ENCODE measurements at regions not wholly inside any gene's neighbourhood (a gene's known extent, or its start where the extent isn't known, plus 50 kb on each side); places are given as distances from the start of the nearest gene placed in this dataset.

GRCh38 chr5:123809594-123810221, 297.7 kb downstream of the CSNK1G3 start:
- 50% methylated on average over 1 of the region's 7 CpGs for WGBS (ENCODE audit: insufficient coverage)
- H3K27ac ChIP-seq (ENCODE audit: insufficient read depth in 1 of 2, low read depth in 1 of 2, low read length in 2 of 2, poor library complexity in 1 of 2, severe bottlenecking in 2 of 2) = no peak overlapping the region
- no peak overlapping the region for H3K4me3 ChIP-seq (ENCODE audit: control insufficient read depth in 1 of 7, extremely low read depth in 1 of 7, insufficient read depth in 4 of 7, low read depth in 2 of 7, low read length in 6 of 7)
- CTCF ChIA-PET = interaction anchor here (0.7 kb wide), 1 partner anchor 8 kb away, joined by 3 read pairs; no protein-coding TSS in a partner anchor
- no peaks in the 10 kb centered on the region for H3K27me3 ChIP-seq (replicated peaks in 2 of 5; ENCODE audit: control insufficient read depth in 4 of 5, insufficient read depth in 5 of 5, low read length in 4 of 5)
- POLR2A ChIA-PET = no interaction called here
- no peaks in the 10 kb centered on the region for H3K36me3 ChIP-seq (ENCODE audit: control insufficient read depth in 4 of 4, insufficient read depth in 4 of 4, low read length in 3 of 4)
- H3K4me1 ChIP-seq (ENCODE audit: control extremely low read depth in 1 of 4, control insufficient read depth in 4 of 4, insufficient read depth in 4 of 4, low read length in 3 of 4) = peaks cover 17 to 44% (median 30%) of the 10 kb centered on the region in 4 experiments
- peak in 2 of 3 donors; percentile 54 to 71 for DNase-seq
- no peaks in the 10 kb centered on the region for H3K9me3 ChIP-seq (ENCODE audit: control extremely low read depth in 1 of 5, control insufficient read depth in 4 of 5, insufficient read depth in 2 of 5, low read depth in 1 of 5, low read length in 4 of 5)

- WGBS (ENCODE audit: insufficient coverage) = 93% methylated on average over 6 of the region's 9 CpGs
- H3K36me3 ChIP-seq (ENCODE audit: control insufficient read depth in 4 of 4, insufficient read depth in 4 of 4, low read length in 3 of 4) = no peaks in the 10 kb centered on the region
- H3K4me3 ChIP-seq (ENCODE audit: control insufficient read depth in 1 of 7, extremely low read depth in 1 of 7, insufficient read depth in 4 of 7, low read depth in 2 of 7, low read length in 6 of 7) = no peak overlapping the region
- H3K27me3 ChIP-seq (replicated peaks in 2 of 5; ENCODE audit: control insufficient read depth in 4 of 5, insufficient read depth in 5 of 5, low read length in 4 of 5) = no peaks in the 10 kb centered on the region
- no peaks in the 10 kb centered on the region for H3K9me3 ChIP-seq (ENCODE audit: control extremely low read depth in 1 of 5, control insufficient read depth in 4 of 5, insufficient read depth in 2 of 5, low read depth in 1 of 5, low read length in 4 of 5)
- ChIA-PET POLR2A (no interaction called here), CTCF (no interaction called here)
- no peak overlapping the region for H3K27ac ChIP-seq (ENCODE audit: insufficient read depth in 1 of 2, low read depth in 1 of 2, low read length in 2 of 2, poor library complexity in 1 of 2, severe bottlenecking in 2 of 2)
- no peak for DNase-seq
- H3K4me1 ChIP-seq (ENCODE audit: control extremely low read depth in 1 of 4, control insufficient read depth in 4 of 4, insufficient read depth in 4 of 4, low read length in 3 of 4) = peaks cover 11 to 37% (median 26%) of the 10 kb centered on the region in 4 experiments
Measured at GRCh38 chr5:123808461-123809380, 296.7 kb downstream of the CSNK1G3 start.

- Histone ChIP-seq H3K27me3 (replicated peaks in 2 of 5; ENCODE audit: control insufficient read depth in 4 of 5, insufficient read depth in 5 of 5, low read length in 4 of 5) (no peaks in the 10 kb centered on the region), H3K27ac (ENCODE audit: insufficient read depth in 1 of 2, low read depth in 1 of 2, low read length in 2 of 2, poor library complexity in 1 of 2, severe bottlenecking in 2 of 2) (no peak overlapping the region), H3K4me1 (ENCODE audit: control extremely low read depth in 1 of 4, control insufficient read depth in 4 of 4, insufficient read depth in 4 of 4, low read length in 3 of 4) (peaks cover 9 to 29% (median 26%) of the 10 kb centered on the region in 4 experiments), H3K36me3 (ENCODE audit: control insufficient read depth in 4 of 4, insufficient read depth in 4 of 4, low read length in 3 of 4) (no peaks in the 10 kb centered on the region), H3K9me3 (ENCODE audit: control extremely low read depth in 1 of 5, control insufficient read depth in 4 of 5, insufficient read depth in 2 of 5, low read depth in 1 of 5, low read length in 4 of 5) (no peaks in the 10 kb centered on the region), H3K4me3 (ENCODE audit: control insufficient read depth in 1 of 7, extremely low read depth in 1 of 7, insufficient read depth in 4 of 7, low read depth in 2 of 7, low read length in 6 of 7) (no peak overlapping the region)
- CTCF ChIA-PET = no interaction called here
- DNase-seq = no peak
- POLR2A ChIA-PET = no interaction called here
- 100% methylated on average over 1 of the region's 5 CpGs for WGBS (ENCODE audit: insufficient coverage)
Measured at GRCh38 chr5:123807177-123807945, 295.4 kb downstream of the CSNK1G3 start.

GRCh38 chr5:123806644-123807043, 294.7 kb downstream of the CSNK1G3 start:
- CTCF ChIA-PET = no interaction called here
- no peak overlapping the region for H3K27ac ChIP-seq (ENCODE audit: insufficient read depth in 1 of 2, low read depth in 1 of 2, low read length in 2 of 2, poor library complexity in 1 of 2, severe bottlenecking in 2 of 2)
- POLR2A ChIA-PET = no interaction called here
- peaks cover 9 to 25% (median 21%) of the 10 kb centered on the region in 4 experiments for H3K4me1 ChIP-seq (ENCODE audit: control extremely low read depth in 1 of 4, control insufficient read depth in 4 of 4, insufficient read depth in 4 of 4, low read length in 3 of 4)
- no peaks in the 10 kb centered on the region for H3K36me3 ChIP-seq (ENCODE audit: control insufficient read depth in 4 of 4, insufficient read depth in 4 of 4, low read length in 3 of 4)
- no peaks in the 10 kb centered on the region for H3K9me3 ChIP-seq (ENCODE audit: control extremely low read depth in 1 of 5, control insufficient read depth in 4 of 5, insufficient read depth in 2 of 5, low read depth in 1 of 5, low read length in 4 of 5)
- H3K4me3 ChIP-seq (ENCODE audit: control insufficient read depth in 1 of 7, extremely low read depth in 1 of 7, insufficient read depth in 4 of 7, low read depth in 2 of 7, low read length in 6 of 7) = no peak overlapping the region
- no CpG with 5 or more reads among the region's 1 CpG for WGBS (ENCODE audit: insufficient coverage)
- no peaks in the 10 kb centered on the region for H3K27me3 ChIP-seq (replicated peaks in 2 of 5; ENCODE audit: control insufficient read depth in 4 of 5, insufficient read depth in 5 of 5, low read length in 4 of 5)
- no peak for DNase-seq

GRCh38 chr5:123805300-123805699, 293.3 kb downstream of the CSNK1G3 start:
- Histone ChIP-seq H3K36me3 (ENCODE audit: control insufficient read depth in 4 of 4, insufficient read depth in 4 of 4, low read length in 3 of 4) (no peaks in the 10 kb centered on the region), H3K27me3 (replicated peaks in 2 of 5; ENCODE audit: control insufficient read depth in 4 of 5, insufficient read depth in 5 of 5, low read length in 4 of 5) (no peaks in the 10 kb centered on the region), H3K9me3 (ENCODE audit: control extremely low read depth in 1 of 5, control insufficient read depth in 4 of 5, insufficient read depth in 2 of 5, low read depth in 1 of 5, low read length in 4 of 5) (no peaks in the 10 kb centered on the region), H3K4me3 (ENCODE audit: control insufficient read depth in 1 of 7, extremely low read depth in 1 of 7, insufficient read depth in 4 of 7, low read depth in 2 of 7, low read length in 6 of 7) (no peak overlapping the region), H3K27ac (ENCODE audit: insufficient read depth in 1 of 2, low read depth in 1 of 2, low read length in 2 of 2, poor library complexity in 1 of 2, severe bottlenecking in 2 of 2) (no peak overlapping the region), H3K4me1 (ENCODE audit: control extremely low read depth in 1 of 4, control insufficient read depth in 4 of 4, insufficient read depth in 4 of 4, low read length in 3 of 4) (peaks cover under 1 to 12% (median 9%) of the 10 kb centered on the region in 4 experiments)
- no peak for DNase-seq
- ChIA-PET POLR2A (no interaction called here), CTCF (no interaction called here)

GRCh38 chr5:123803359-123803758, 291.4 kb downstream of the CSNK1G3 start:
- Histone ChIP-seq H3K4me1 (ENCODE audit: control extremely low read depth in 1 of 4, control insufficient read depth in 4 of 4, insufficient read depth in 4 of 4, low read length in 3 of 4) (peaks cover 0 to 3% (median 0%) of the 10 kb centered on the region in 4 experiments), H3K36me3 (ENCODE audit: control insufficient read depth in 4 of 4, insufficient read depth in 4 of 4, low read length in 3 of 4) (no peaks in the 10 kb centered on the region), H3K27me3 (replicated peaks in 2 of 5; ENCODE audit: control insufficient read depth in 4 of 5, insufficient read depth in 5 of 5, low read length in 4 of 5) (no peaks in the 10 kb centered on the region), H3K27ac (ENCODE audit: insufficient read depth in 1 of 2, low read depth in 1 of 2, low read length in 2 of 2, poor library complexity in 1 of 2, severe bottlenecking in 2 of 2) (no peak overlapping the region), H3K9me3 (ENCODE audit: control extremely low read depth in 1 of 5, control insufficient read depth in 4 of 5, insufficient read depth in 2 of 5, low read depth in 1 of 5, low read length in 4 of 5) (no peaks in the 10 kb centered on the region), H3K4me3 (ENCODE audit: control insufficient read depth in 1 of 7, extremely low read depth in 1 of 7, insufficient read depth in 4 of 7, low read depth in 2 of 7, low read length in 6 of 7) (no peak overlapping the region)
- ChIA-PET POLR2A (no interaction called here), CTCF (no interaction called here)
- DNase-seq = no peak
- WGBS (ENCODE audit: insufficient coverage) = 94% methylated on average over 3 of the region's 3 CpGs

All from common myeloid progenitor, CD34-positive (primary cell).